SU-DHL-6 (cell line): ENCODE measurements at regions not wholly inside any gene's neighbourhood (a gene's known extent, or its start where the extent isn't known, plus 50 kb on each side); places are given as distances from the start of the nearest gene placed in this dataset.

Experiments
- H2AFZ ChIP-seq: fragments of 200-600 bp; sonication (generic); 2 replicates; pipeline ENCODE4 v1.6.1; 2014; ENCODE audit warnings: low read depth, mild to moderate bottlenecking, moderate library complexity, mixed read lengths, antibody characterized with exemption, low read length; ENCODE audit not compliant: severe bottlenecking
- H3F3A ChIP-seq: fragments of 200-600 bp; shearing (Covaris generic); 2 replicates; pipeline ENCODE4 v1.6.0; 2016; ENCODE audit warnings: antibody characterized with exemption, mild to moderate bottlenecking; ENCODE audit not compliant: insufficient read depth
- H3K27ac ChIP-seq: fragments of 200-600 bp; sonication (generic); 2 replicates; pipeline ENCODE4 v1.5.1; 2016; ENCODE audit warnings: low read depth, mild to moderate bottlenecking, low read length, moderate library complexity, mixed read lengths
- H3K27me3 ChIP-seq: fragments of 200-600 bp; sonication (generic), shearing (Covaris generic); 2 replicates; pipeline ENCODE4 v1.6.0; 2014; ENCODE audit warnings: mild to moderate bottlenecking, low read length
- H3K36me3 ChIP-seq: fragments of 200-600 bp; sonication (generic); 2 replicates; pipeline ENCODE4 v1.6.1; 2014; ENCODE audit warnings: mild to moderate bottlenecking, low read length, mixed read lengths
- H3K4me2 ChIP-seq: fragments of 300-600, 200-600 bp; shearing (Covaris generic), sonication (generic); 2 replicates; pipeline ENCODE4 v1.6.0; 2014; ENCODE audit warnings: low read length, low read depth, mild to moderate bottlenecking; ENCODE audit not compliant: poor library complexity, severe bottlenecking
- H3K4me3 ChIP-seq: fragments of 200-600 bp; sonication (generic); 2 replicates; pipeline ENCODE4 v1.5.1; 2014; ENCODE audit warnings: antibody characterized with exemption, low read length, mild to moderate bottlenecking, mixed read lengths; ENCODE audit not compliant: insufficient read depth, poor library complexity, severe bottlenecking
- H3K79me2 ChIP-seq: fragments of 200-600 bp; sonication (generic); 2 replicates; pipeline ENCODE4 v1.6.1; 2014; ENCODE audit warnings: mild to moderate bottlenecking, low read length, moderate library complexity; ENCODE audit not compliant: insufficient read depth
- H3K9ac ChIP-seq: fragments of 200-600 bp; sonication (generic); 2 replicates; pipeline ENCODE4 v1.7.0; 2014; ENCODE audit warnings: mild to moderate bottlenecking, low read length
- H3K9me2 ChIP-seq: fragments of 200-600 bp; sonication (generic); replicated peaks from 2 replicates; pipeline ENCODE4 v1.6.1; 2014; ENCODE audit warnings: low read length; ENCODE audit not compliant: insufficient read depth
- H3K9me3 ChIP-seq: fragments of 200-600 bp; sonication (generic); 2 replicates; pipeline ENCODE4 v1.6.1; 2014; ENCODE audit warnings: low read length, mixed read lengths; ENCODE audit not compliant: insufficient read depth
- H4K20me1 ChIP-seq: fragments of 200-600 bp; sonication (generic); 2 replicates; pipeline ENCODE4 v1.6.1; 2014; ENCODE audit warnings: low read depth, mild to moderate bottlenecking, antibody characterized with exemption, low read length, moderate library complexity, mixed read lengths
- CTCF ChIP-seq: fragments of 200-600 bp; sonication (generic); IDR thresholded peaks from one replicate; pipeline ENCODE4 v1.5.1; 2017; ENCODE audit warnings: antibody characterized with exemption, mild to moderate bottlenecking, low read length, moderate library complexity; ENCODE audit not compliant: insufficient read depth, poor library complexity, severe bottlenecking
- EZH2phosphoT487 ChIP-seq: fragments of 200-600 bp; sonication (generic), shearing (Covaris generic); conservative IDR thresholded peaks from 2 replicates; pipeline ENCODE4 v1.6.1; 2018; ENCODE audit warnings: mild to moderate bottlenecking, antibody characterized with exemption, low read length, moderate library complexity, mixed read lengths

- Histone ChIP-seq H3K27ac (no peak overlapping the region), H3K36me3 (no peaks in the 10 kb centered on the region), H3K4me2 (no peak overlapping the region), H3K9ac (no peak overlapping the region), H4K20me1 (no peaks in the 10 kb centered on the region), H3K79me2 (no peaks in the 10 kb centered on the region), H3K9me3 (no peaks in the 10 kb centered on the region), H3K9me2 (no peaks in the 10 kb centered on the region), H2AFZ (no peak overlapping the region), H3K27me3 (no peaks in the 10 kb centered on the region), H3F3A (no peaks in the 10 kb centered on the region), H3K4me3 (no peak overlapping the region)
- no peak for TF ChIP-seq CTCF
- no peak for TF ChIP-seq EZH2phosphoT487
Measured at GRCh38 chr20:52746770-52747169, 225.4 kb upstream of the TSHZ2 start.

GRCh38 chr20:52746190-52746589, 226.0 kb upstream of the TSHZ2 start:
- no peaks in the 10 kb centered on the region for H3F3A ChIP-seq
- no peaks in the 10 kb centered on the region for H3K27me3 ChIP-seq
- H3K9me2 ChIP-seq, result no peaks in the 10 kb centered on the region
- TF ChIP-seq CTCF (no peak), EZH2phosphoT487 (no peak)
- H3K36me3 ChIP-seq, result no peaks in the 10 kb centered on the region
- no peaks in the 10 kb centered on the region for H4K20me1 ChIP-seq
- H3K4me3 ChIP-seq, result no peak overlapping the region
- no peak overlapping the region for H3K27ac ChIP-seq
- H3K79me2 ChIP-seq, result no peaks in the 10 kb centered on the region
- no peaks in the 10 kb centered on the region for H3K9me3 ChIP-seq
- no peak overlapping the region for H3K4me2 ChIP-seq
- no peak overlapping the region for H2AFZ ChIP-seq
- H3K9ac ChIP-seq, result no peak overlapping the region

- no peak overlapping the region for H3K27ac ChIP-seq
- H3K9me3 ChIP-seq, result no peaks in the 10 kb centered on the region
- H3F3A ChIP-seq, result no peaks in the 10 kb centered on the region
- TF ChIP-seq CTCF (no peak), EZH2phosphoT487 (no peak)
- H2AFZ ChIP-seq, result no peak overlapping the region
- H3K9me2 ChIP-seq, result no peaks in the 10 kb centered on the region
- H4K20me1 ChIP-seq, result no peaks in the 10 kb centered on the region
- no peaks in the 10 kb centered on the region for H3K27me3 ChIP-seq
- no peak overlapping the region for H3K4me2 ChIP-seq
- no peak overlapping the region for H3K9ac ChIP-seq
- no peak overlapping the region for H3K4me3 ChIP-seq
- H3K36me3 ChIP-seq, result no peaks in the 10 kb centered on the region
- no peaks in the 10 kb centered on the region for H3K79me2 ChIP-seq
Measured at GRCh38 chr20:52744441-52744840, 227.7 kb upstream of the TSHZ2 start.

DNA sequence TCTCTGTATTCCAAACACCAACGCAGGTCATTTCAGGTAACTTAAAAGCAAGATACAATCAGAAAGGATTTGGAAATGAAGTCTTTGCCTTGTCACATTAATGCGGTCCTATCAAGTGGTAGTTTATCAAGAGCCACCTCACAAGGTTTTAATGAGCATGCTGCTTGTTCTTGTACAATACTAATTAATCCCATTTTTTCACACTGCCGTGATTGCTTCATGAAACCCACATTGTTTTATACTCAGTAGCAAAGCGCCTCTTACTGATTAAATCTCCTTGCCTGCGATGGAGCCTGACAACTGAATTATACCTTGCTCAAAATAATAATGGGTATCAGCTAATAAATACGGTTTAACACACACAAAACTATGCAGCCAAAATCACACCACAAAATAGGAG, 234.1 kb upstream of the TSHZ2 start:
- no peak overlapping the region for H3K9ac ChIP-seq
- no peaks in the 10 kb centered on the region for H3K9me2 ChIP-seq
- no peak overlapping the region for H3K4me3 ChIP-seq
- no peak overlapping the region for H3K4me2 ChIP-seq
- no peaks in the 10 kb centered on the region for H3K9me3 ChIP-seq
- no peaks in the 10 kb centered on the region for H3F3A ChIP-seq
- no peaks in the 10 kb centered on the region for H4K20me1 ChIP-seq
- H3K79me2 ChIP-seq, result no peaks in the 10 kb centered on the region
- H2AFZ ChIP-seq, result no peak overlapping the region
- TF ChIP-seq EZH2phosphoT487 (no peak), CTCF (no peak)
- H3K27me3 ChIP-seq, result no peaks in the 10 kb centered on the region
- H3K36me3 ChIP-seq, result no peaks in the 10 kb centered on the region
- H3K27ac ChIP-seq, result no peak overlapping the region
